Spleen (tissue), 11 donors: ENCODE measurements at regions not wholly inside any gene's neighbourhood (a gene's known extent, or its start where the extent isn't known, plus 50 kb on each side); places are given as distances from the start of the nearest gene placed in this dataset.

ENCODE experiments used
- DNase-seq: peaks from one replicate; pipeline ENCODE4 v3.0.0-alpha.2; 2020
- H3K27ac ChIP-seq, 8 donors: fragments of 200-600 bp; sonication (generic) in 7 of 8; 1 replicate in 4 of 8; 2 replicates in 4 of 8; pipeline versions ENCODE4 v1.5.0 to v1.8.0; 2016 to 2021; ENCODE audit warnings: inconsistent platforms in 4 of 8, mild to moderate bottlenecking in 4 of 8, moderate library complexity in 1 of 8
- H3K27me3 ChIP-seq, 7 donors: fragments of 200-600 bp; sonication (generic) in 6 of 7; replicated peaks in 1 of 7; 1 replicate in 4 of 7; 2 replicates in 3 of 7; pipeline versions ENCODE4 v1.5.0 to v1.8.0; 2016 to 2021; ENCODE audit warnings: inconsistent platforms in 3 of 7, mild to moderate bottlenecking in 1 of 7
- H3K36me3 ChIP-seq, 6 donors: fragments of 200-600 bp; sonication (generic) in 5 of 6; 1 replicate in 4 of 6; 2 replicates in 2 of 6; pipeline versions ENCODE4 v1.5.0 to v1.8.0; 2016 to 2021; ENCODE audit warnings: inconsistent platforms in 2 of 6
- H3K4me1 ChIP-seq, 6 donors: fragments of 200-600 bp; sonication (generic) in 5 of 6; 1 replicate in 3 of 6; 2 replicates in 3 of 6; pipeline versions ENCODE4 v1.5.0 to v1.8.0; 2016 to 2021; ENCODE audit warnings: inconsistent platforms in 3 of 6
- H3K4me3 ChIP-seq, 8 donors: fragments of 200-600 bp; sonication (generic) in 7 of 8; 1 replicate in 4 of 8; 2 replicates in 4 of 8; pipeline versions ENCODE4 v1.5.0 to v1.8.0; 2016 to 2021; ENCODE audit warnings: inconsistent platforms in 4 of 8, mild to moderate bottlenecking in 4 of 8, moderate library complexity in 2 of 8
- H3K9me3 ChIP-seq, 8 donors: fragments of 200-600 bp; sonication (generic) in 7 of 8; 1 replicate in 4 of 8; 2 replicates in 4 of 8; pipeline versions ENCODE4 v1.5.0 to v1.8.0; 2016 to 2021; ENCODE audit warnings: inconsistent platforms in 4 of 8
- POLR2A ChIP-seq, 3 donors: fragments of 450-650 bp; IDR thresholded peaks; one replicate each; pipeline ENCODE4 v1.5.1; 2017; ENCODE audit warnings: antibody characterized with exemption in 3 of 3, mild to moderate bottlenecking in 1 of 3
- POLR2AphosphoS5 ChIP-seq, 3 donors: sonication (generic); formaldehyde crosslinking; IDR thresholded peaks; one replicate each; pipeline ENCODE4 v1.5.1; 2017; ENCODE audit warnings: antibody characterized with exemption in 3 of 3
- WGBS, 5 donors: extraction: QIAGEN DNeasy Blood & Tissue Kit in 3 of 5; methylation state at CpG; one replicate each; pipeline versions ENCODE4 v1.1.5 to v1.1.7; 2013 to 2018; 5-methylcytosine and 5-hydroxymethylcytosine counted together
- intact Hi-C: fragments of 100-400 bp; cut with DNase I; formaldehyde crosslinking; loops from one replicate; pipeline ENCODE4 v1.15.0; 2023; ENCODE audit warnings: low total_unique reads
- TF ChIP-seq, protein P1 (sequence below), 11 experiments: fragments of 200-600 bp in 7 of 11; fragments of 450-650 bp in 4 of 11; sonication (generic) in 4 of 11; IDR thresholded peaks in 8 of 11; conservative IDR thresholded peaks in 3 of 11; 1 replicate in 7 of 11; 2 replicates in 4 of 11; pipeline versions ENCODE4 v1.4.0 to v1.8.0; 2016 to 2021; ENCODE audit warnings: antibody characterized with exemption in 11 of 11, inconsistent platforms in 4 of 11, mild to moderate bottlenecking in 1 of 11
- donor health status: healthy with polysubstance abuse.
- donor health status: DM: no; HTN: no; CAD: no; lungs with moderate emphysema.
- donor health status: DM: no; HTN: no; CAD: no.
- donor health status: Bipolar disorder and iron deficiency.
- donor health status: healthy.
- donor health status: DM: no; HTN: no; CAD: no.
- donor health status: DM: yes; HTN: yes; CAD: no.

DNA sequence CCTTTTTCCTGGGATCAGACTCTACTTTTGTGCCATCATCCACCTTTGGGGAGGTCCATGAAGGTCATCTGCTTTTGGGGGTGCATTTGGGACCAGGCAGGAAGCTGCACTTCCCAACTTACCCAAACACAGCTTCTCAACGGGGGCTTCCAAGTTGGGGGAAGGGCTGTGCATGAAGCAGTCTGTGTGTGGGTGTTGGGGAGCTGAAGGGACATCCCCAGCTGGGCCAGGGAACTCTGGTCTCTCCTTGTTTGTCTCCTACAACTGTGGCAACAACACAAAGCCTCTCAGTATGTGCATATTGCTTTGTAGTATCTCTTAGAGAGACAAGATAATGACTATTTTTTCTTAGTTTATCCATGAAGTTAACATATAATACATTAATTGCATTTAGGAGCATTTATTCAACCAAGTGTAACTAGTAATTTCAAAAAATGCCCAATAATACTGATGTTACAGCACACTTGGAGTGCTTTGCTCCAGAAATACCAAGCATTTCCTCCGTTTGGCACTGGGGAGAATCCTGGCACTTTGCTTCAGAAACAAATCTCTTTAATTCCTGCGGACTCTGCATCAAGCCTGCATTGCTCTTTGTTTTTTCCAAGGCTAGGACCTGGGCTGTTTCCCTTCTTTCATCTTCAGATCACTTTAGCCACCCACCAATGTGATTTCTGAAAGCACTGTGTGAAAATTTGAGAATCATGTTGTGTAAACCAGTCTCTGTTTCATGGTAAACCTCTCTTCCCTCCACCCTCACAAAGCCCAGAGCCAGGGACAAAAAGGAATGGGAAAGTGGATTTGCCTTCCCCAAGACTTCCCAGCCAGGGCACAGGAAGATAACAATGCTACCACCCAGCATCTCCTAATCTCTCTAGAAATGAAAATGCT is 126.2 kb upstream of the PFN2 start:
- Histone ChIP-seq H3K4me1 (no peaks in the 10 kb centered on the region), H3K4me3 (no peak overlapping the region), H3K27ac (no peak overlapping the region), H3K36me3 (no peaks in the 10 kb centered on the region), H3K27me3 (no peaks in the 10 kb centered on the region), H3K9me3 (peaks cover 0 to 16% (median 6%) of the 10 kb centered on the region in 8 donors)
- 46 to 61% (median 56%) methylated on average over 3 of the region's 3 CpGs for WGBS, 5 donors
- TF ChIP-seq POLR2AphosphoS5 (IDR thresholded peaks at IDR 0.05), result no peak
- TF ChIP-seq, protein P1, sequence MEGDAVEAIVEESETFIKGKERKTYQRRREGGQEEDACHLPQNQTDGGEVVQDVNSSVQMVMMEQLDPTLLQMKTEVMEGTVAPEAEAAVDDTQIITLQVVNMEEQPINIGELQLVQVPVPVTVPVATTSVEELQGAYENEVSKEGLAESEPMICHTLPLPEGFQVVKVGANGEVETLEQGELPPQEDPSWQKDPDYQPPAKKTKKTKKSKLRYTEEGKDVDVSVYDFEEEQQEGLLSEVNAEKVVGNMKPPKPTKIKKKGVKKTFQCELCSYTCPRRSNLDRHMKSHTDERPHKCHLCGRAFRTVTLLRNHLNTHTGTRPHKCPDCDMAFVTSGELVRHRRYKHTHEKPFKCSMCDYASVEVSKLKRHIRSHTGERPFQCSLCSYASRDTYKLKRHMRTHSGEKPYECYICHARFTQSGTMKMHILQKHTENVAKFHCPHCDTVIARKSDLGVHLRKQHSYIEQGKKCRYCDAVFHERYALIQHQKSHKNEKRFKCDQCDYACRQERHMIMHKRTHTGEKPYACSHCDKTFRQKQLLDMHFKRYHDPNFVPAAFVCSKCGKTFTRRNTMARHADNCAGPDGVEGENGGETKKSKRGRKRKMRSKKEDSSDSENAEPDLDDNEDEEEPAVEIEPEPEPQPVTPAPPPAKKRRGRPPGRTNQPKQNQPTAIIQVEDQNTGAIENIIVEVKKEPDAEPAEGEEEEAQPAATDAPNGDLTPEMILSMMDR (IDR thresholded peaks at IDR 0.05 in 8 of 11, conservative IDR thresholded peaks at IDR 0.05 in 3 of 11), result no peak
- TF ChIP-seq POLR2A (IDR thresholded peaks at IDR 0.05), result no peak
- intact Hi-C loops, result no loop called here
- no peak for DNase-seq

DNA sequence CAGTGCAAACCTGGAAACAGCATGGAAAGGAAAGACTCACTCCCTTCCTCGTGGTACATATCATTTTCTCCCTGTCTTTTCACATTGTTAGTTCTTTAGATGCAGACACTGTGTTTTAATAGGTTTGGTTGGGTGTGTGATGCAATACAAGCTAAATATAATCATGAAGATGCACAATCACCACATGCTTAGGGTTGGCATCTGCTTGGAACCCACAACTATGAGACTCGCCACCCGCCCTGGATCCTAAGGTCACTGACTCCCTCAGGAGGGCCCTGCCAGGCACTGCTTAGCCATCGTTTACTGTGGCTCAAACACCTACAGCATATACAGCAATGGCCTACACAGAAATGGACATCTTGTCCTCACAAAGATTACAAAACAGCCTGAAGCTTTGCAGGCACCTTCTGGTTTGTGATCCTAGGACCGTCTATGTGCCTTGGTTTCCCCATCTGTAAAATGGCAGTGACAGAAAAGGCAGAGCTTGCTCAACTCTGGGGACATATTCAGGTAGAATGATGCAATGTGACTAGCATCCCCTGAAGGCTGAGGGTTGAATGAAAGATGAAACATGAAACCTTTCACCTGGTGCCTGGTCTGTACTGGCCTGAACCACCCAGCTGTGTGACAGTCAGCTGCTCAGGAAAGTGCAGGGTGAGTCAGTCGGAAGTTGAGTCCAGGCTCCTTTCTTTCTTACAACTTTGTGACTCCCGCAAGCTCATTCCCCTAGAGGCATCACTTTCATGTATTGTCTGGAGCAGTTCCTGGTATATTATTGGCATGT is 123.6 kb upstream of the PFN2 start:
- Histone ChIP-seq H3K27me3 (no peaks in the 10 kb centered on the region), H3K9me3 (no peaks in the 10 kb centered on the region), H3K4me1 (no peaks in the 10 kb centered on the region), H3K4me3 (no peak overlapping the region), H3K36me3 (no peaks in the 10 kb centered on the region), H3K27ac (no peak overlapping the region)
- TF ChIP-seq, protein P1 (IDR thresholded peaks at IDR 0.05 in 8 of 11, conservative IDR thresholded peaks at IDR 0.05 in 3 of 11), result no peak
- TF ChIP-seq POLR2AphosphoS5 (IDR thresholded peaks at IDR 0.05), result no peak
- TF ChIP-seq POLR2A (IDR thresholded peaks at IDR 0.05), result no peak
- 75 to 92% (median 84%) methylated on average over 7 of the region's 7 CpGs for WGBS, 5 donors
- no peak for DNase-seq
- intact Hi-C loops, result no loop called here

DNA sequence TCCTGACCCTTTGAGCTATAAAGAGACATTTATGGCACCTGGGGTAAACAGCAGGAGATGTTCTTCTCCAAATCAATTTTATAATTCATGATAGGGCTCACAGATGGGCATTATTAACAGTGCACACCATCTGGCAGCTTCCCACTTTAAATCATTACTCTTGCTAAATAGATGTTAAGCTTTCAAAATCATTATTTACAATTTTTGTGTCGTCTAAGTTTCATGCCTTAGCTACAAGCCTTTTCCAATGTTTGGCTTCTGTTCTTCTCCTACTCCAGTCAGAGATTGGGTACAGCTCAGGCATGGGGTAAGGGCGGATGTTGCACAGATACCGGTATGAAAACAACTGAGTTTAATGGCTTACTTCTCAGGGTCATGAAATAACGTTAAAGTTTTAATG is 120.9 kb upstream of the PFN2 start:
- Histone ChIP-seq H3K4me1 (no peaks in the 10 kb centered on the region), H3K27me3 (peaks cover 0 to 6% (median 0%) of the 10 kb centered on the region in 7 donors), H3K4me3 (no peak overlapping the region), H3K9me3 (no peaks in the 10 kb centered on the region), H3K27ac (no peak overlapping the region), H3K36me3 (no peaks in the 10 kb centered on the region)
- no peak for DNase-seq
- intact Hi-C loops, result no loop called here
- TF ChIP-seq POLR2A (IDR thresholded peaks at IDR 0.05) (no peak), POLR2AphosphoS5 (IDR thresholded peaks at IDR 0.05) (no peak)
- TF ChIP-seq, protein P1 (IDR thresholded peaks at IDR 0.05 in 8 of 11, conservative IDR thresholded peaks at IDR 0.05 in 3 of 11), result no peak
- 69 to 86% (median 75%) methylated on average over 4 of the region's 4 CpGs for WGBS, 5 donors

DNA sequence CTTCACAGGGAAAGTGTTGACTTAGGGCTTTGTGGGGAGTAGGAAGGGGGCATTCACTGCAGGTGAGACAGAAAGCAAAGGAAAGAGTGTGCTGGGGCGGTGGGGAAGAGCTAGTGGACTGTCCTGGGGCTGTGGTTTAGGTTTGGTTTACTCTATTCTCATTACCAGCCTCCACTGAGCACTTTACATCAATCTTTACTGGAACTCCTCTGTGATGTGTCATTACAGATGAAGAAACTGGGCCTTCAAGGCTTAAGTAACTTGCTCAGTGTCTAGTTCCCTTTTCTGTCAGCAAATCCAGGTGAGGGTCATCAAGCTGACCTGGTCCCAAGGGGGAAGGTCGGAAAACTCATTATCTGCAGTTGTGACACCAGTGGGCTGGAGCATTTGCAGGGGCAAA is 120.2 kb upstream of the PFN2 start:
- Histone ChIP-seq H3K27me3 (peaks cover 0 to 6% (median 0%) of the 10 kb centered on the region in 7 donors), H3K9me3 (no peaks in the 10 kb centered on the region), H3K27ac (no peak overlapping the region), H3K4me3 (no peak overlapping the region), H3K36me3 (no peaks in the 10 kb centered on the region), H3K4me1 (no peaks in the 10 kb centered on the region)
- no peak for DNase-seq
- 49 to 79% (median 53%) methylated on average over 2 of the region's 2 CpGs for WGBS, 5 donors
- intact Hi-C loops, result no loop called here
- TF ChIP-seq POLR2A (IDR thresholded peaks at IDR 0.05) (no peak), POLR2AphosphoS5 (IDR thresholded peaks at IDR 0.05) (no peak)
